HEK293 (cell line): ENCODE measurements at regions not wholly inside any gene's neighbourhood (a gene's known extent, or its start where the extent isn't known, plus 50 kb on each side); places are given as distances from the start of the nearest gene placed in this dataset.

Experiments used
- CTCF ChIA-PET: fragments of 350-600 bp; formaldehyde crosslinking; extraction: SDS; loops from one replicate; lab custom pipeline; 2021; ENCODE audit warnings: antibody characterized with exemption; lab: Yijun Ruan, JAX
- POLR2A ChIA-PET: fragments of 300-600 bp; formaldehyde crosslinking; extraction: SDS; loops from one replicate; lab custom pipeline; 2020; ENCODE audit warnings: antibody characterized with exemption, inconsistent platforms; lab: Yijun Ruan, JAX
- H3K27ac ChIP-seq: fragments of 200-500 bp; sonication (Bioruptor generic); 2 replicates; pipeline ENCODE4 v1.5.1; 2014; ENCODE audit warnings: low read depth, low read length, control low read depth, inconsistent platforms; ENCODE audit errors: extremely low read depth
- H3K36me3 ChIP-seq, 2 experiments: fragments of 200-500 bp in 1 of 2; sonication (Bioruptor generic) in 1 of 2; 1 replicate in 1 of 2; 2 replicates in 1 of 2; pipeline ENCODE4 v1.5.1; 2014 to 2017; ENCODE audit warnings: inconsistent platforms in 2 of 2, low read length in 2 of 2; ENCODE audit not compliant: control insufficient read depth in 2 of 2, insufficient read depth in 1 of 2
- H3K4me1 ChIP-seq: fragments of 200-500 bp; sonication (Bioruptor generic); 2 replicates; pipeline ENCODE4 v1.5.1; 2014; ENCODE audit warnings: mild to moderate bottlenecking, low read length, inconsistent platforms; ENCODE audit not compliant: control insufficient read depth, insufficient read depth
- H3K4me3 ChIP-seq: 2 replicates; pipeline ENCODE4 v1.5.1; 2011; ENCODE audit warnings: low read depth, mild to moderate bottlenecking, control low read depth, low read length, moderate library complexity
- H3K9me3 ChIP-seq: fragments of 200-500 bp; sonication (Bioruptor generic); 2 replicates; pipeline ENCODE4 v1.5.1; 2014; ENCODE audit warnings: low read depth, low read length, inconsistent platforms; ENCODE audit not compliant: control insufficient read depth, insufficient read depth
- AEBP2 ChIP-seq: fragments of 450-650 bp; formaldehyde crosslinking; IDR thresholded peaks from 2 replicates; pipeline ENCODE4 v1.5.1; 2016; ENCODE audit warnings: missing biosample characterization, missing genetic modification characterization, borderline replicate concordance
- ELK4 ChIP-seq: IDR thresholded peaks from 2 replicates; pipeline ENCODE4 v1.6.1; 2011; ENCODE audit warnings: mild to moderate bottlenecking, low read depth, low read length, borderline replicate concordance
- GFI1B ChIP-seq: fragments of 450-650 bp; formaldehyde crosslinking; IDR thresholded peaks from 2 replicates; pipeline ENCODE4 v1.5.1; 2016; ENCODE audit warnings: missing biosample characterization, missing genetic modification characterization
- MEIS1 ChIP-seq: sonication (generic); formaldehyde crosslinking; IDR thresholded peaks from 2 replicates; pipeline ENCODE4 v1.8.1; 2022; ENCODE audit warnings: missing genetic modification reagents, mild to moderate bottlenecking, borderline replicate concordance
- PRDM2 ChIP-seq: fragments of 450-650 bp; formaldehyde crosslinking; IDR thresholded peaks from 2 replicates; pipeline ENCODE4 v1.5.1; 2016; ENCODE audit warnings: missing biosample characterization, missing genetic modification characterization, borderline replicate concordance
- SP2 ChIP-seq: fragments of 450-650 bp; formaldehyde crosslinking; IDR thresholded peaks from 2 replicates; pipeline ENCODE4 v1.5.1; 2016; ENCODE audit warnings: missing biosample characterization, missing genetic modification characterization
- ZBTB49 ChIP-seq: fragments of 450-650 bp; formaldehyde crosslinking; IDR thresholded peaks from 2 replicates; pipeline ENCODE4 v1.5.1; 2016; ENCODE audit warnings: missing biosample characterization, missing genetic modification characterization, low read depth
- ZNF140 ChIP-seq: fragments of 450-650 bp; formaldehyde crosslinking; IDR thresholded peaks from 2 replicates; pipeline ENCODE4 v1.5.1; 2016; ENCODE audit warnings: missing biosample characterization, missing genetic modification characterization
- ZNF221 ChIP-seq: fragments of 450-650 bp; formaldehyde crosslinking; IDR thresholded peaks from 2 replicates; pipeline ENCODE4 v1.5.1; 2017; ENCODE audit warnings: missing biosample characterization, missing genetic modification characterization, borderline replicate concordance
- ZNF23 ChIP-seq: fragments of 450-650 bp; formaldehyde crosslinking; IDR thresholded peaks from 2 replicates; pipeline ENCODE4 v1.5.1; 2016; ENCODE audit warnings: missing biosample characterization, missing genetic modification characterization, borderline replicate concordance
- ZNF266 ChIP-seq: fragments of 450-650 bp; formaldehyde crosslinking; IDR thresholded peaks from 2 replicates; pipeline ENCODE4 v1.5.1; 2016; ENCODE audit warnings: missing biosample characterization, missing genetic modification characterization, low read depth
- ZNF311 ChIP-seq: fragments of 450-650 bp; formaldehyde crosslinking; IDR thresholded peaks from 2 replicates; pipeline ENCODE4 v1.5.1; 2017; ENCODE audit warnings: missing biosample characterization, missing genetic modification characterization, borderline replicate concordance
- ZNF350 ChIP-seq: fragments of 450-650 bp; formaldehyde crosslinking; IDR thresholded peaks from 2 replicates; pipeline ENCODE4 v1.5.0; 2017; ENCODE audit warnings: missing biosample characterization, mild to moderate bottlenecking, missing genetic modification characterization
- ZNF514 ChIP-seq: fragments of 450-650 bp; formaldehyde crosslinking; IDR thresholded peaks from 2 replicates; pipeline ENCODE4 v1.5.1; 2016; ENCODE audit warnings: missing biosample characterization, missing genetic modification characterization
- ZNF560 ChIP-seq: fragments of 450-650 bp; formaldehyde crosslinking; IDR thresholded peaks from 2 replicates; pipeline ENCODE4 v1.5.1; 2017; ENCODE audit warnings: missing biosample characterization, missing genetic modification characterization, borderline replicate concordance
- ZNF623 ChIP-seq: fragments of 450-650 bp; formaldehyde crosslinking; IDR thresholded peaks from 2 replicates; pipeline ENCODE4 v1.5.1; 2016; ENCODE audit warnings: missing biosample characterization, missing genetic modification characterization
- ZNF654 ChIP-seq: fragments of 450-650 bp; formaldehyde crosslinking; IDR thresholded peaks from 2 replicates; pipeline ENCODE4 v1.5.1; 2016; ENCODE audit warnings: low read depth, missing biosample characterization, missing genetic modification characterization
- ZNF704 ChIP-seq: fragments of 450-650 bp; formaldehyde crosslinking; IDR thresholded peaks from 2 replicates; pipeline ENCODE4 v1.5.1; 2016; ENCODE audit warnings: missing biosample characterization, missing genetic modification characterization
- ZNF777 ChIP-seq: fragments of 450-650 bp; formaldehyde crosslinking; IDR thresholded peaks from 2 replicates; pipeline ENCODE4 v1.5.1; 2017; ENCODE audit warnings: missing biosample characterization, missing genetic modification characterization, borderline replicate concordance
- TF ChIP-seq, protein P1 (sequence below): fragments of 450-650 bp; formaldehyde crosslinking; IDR thresholded peaks from 2 replicates; pipeline ENCODE4; 2016; ENCODE audit warnings: missing biosample characterization, missing genetic modification characterization

DNA sequence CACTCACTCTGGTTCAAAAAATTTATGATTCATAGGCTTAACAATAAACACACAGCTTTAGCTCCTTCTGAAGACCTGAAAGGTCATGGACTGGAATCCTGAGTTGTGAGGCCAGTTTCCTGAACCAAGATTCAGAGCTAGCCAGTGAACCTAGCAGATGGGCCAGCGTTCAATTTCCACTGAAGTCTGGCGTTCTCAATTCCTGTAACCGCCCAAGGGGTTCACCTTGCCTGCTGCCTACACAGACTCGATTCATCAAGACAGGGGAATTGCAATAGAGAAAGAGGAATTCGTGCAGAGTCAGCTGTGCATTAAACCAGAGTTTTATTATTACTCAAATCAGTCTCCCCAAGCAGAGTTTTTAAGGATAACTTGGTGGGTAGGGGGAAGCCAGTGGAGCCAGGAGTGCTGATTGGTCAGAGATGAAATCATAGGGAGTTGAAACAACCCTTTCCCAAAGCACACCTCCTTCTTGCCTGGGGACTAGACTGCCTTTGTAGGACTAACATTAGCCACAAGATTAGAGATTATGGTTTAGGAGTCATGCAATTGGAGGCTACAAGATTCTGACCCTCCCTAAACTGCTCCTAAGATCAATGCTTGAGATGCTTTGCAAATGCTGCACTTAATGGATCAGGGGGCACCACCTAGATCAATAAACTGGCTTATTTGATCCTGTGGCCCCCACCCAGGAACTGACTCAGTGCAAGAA, 117.5 kb upstream of the SHB start (continued):
- TF ChIP-seq AEBP2 (tag by site-specific recombination) (no peak), ZNF350 (tag by site-specific recombination) (no peak), ZNF654 (tag by site-specific recombination) (no peak), ZNF623 (tag by site-specific recombination) (no peak)

DNA sequence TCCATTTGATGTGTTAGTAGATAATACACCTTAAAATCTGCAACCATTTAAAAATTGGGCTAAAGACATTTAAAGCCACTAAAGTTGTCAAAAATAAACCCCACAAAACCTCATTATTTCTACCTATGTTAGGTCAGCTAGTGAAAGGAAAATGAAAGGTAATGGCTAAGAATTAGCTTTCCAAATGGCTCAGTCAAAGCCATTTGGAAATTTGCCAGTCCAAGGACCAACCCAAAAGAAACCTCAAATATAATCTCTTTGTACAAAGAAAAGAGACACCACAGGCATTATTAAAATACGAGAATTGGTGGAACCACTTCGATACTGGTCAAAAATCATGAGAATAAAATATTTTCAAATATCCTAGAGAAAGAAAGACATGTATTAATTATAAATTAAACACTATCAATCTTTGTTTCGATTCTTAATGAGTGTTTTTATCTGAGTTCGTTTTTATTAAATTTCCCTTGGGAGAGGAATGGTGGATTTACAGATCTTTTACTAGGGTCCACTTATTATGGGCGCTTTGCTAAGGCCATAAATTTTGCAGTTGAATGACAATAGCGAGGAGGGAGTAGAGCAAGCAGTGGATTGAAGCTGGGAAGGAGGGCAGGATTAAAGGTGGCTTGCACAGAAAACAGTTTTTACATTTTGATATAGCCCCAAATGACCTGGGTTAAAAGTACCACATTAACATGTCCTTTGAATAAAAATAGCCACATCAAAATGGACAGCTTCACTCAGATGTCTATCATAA, 116.8 kb upstream of the SHB start:
- ChIA-PET CTCF (interaction anchor here (0.6 to 2.1 kb wide), 2 partner anchors 25 to 39 kb away, joined by 3 to 10 read pairs; no protein-coding TSS in a partner anchor), POLR2A (no interaction called here)
- Histone ChIP-seq H3K9me3 (no peaks in the 10 kb centered on the region), H3K4me3 (no peak overlapping the region), H3K36me3 (no peaks in the 10 kb centered on the region), H3K27ac (no peak overlapping the region), H3K4me1 (peaks cover 5% of the 10 kb centered on the region; the same call in 1 of the 2 replicates)
- no peak for TF ChIP-seq SP2 (tag by site-specific recombination)
- TF ChIP-seq ZNF777, result no peak
- no peak for TF ChIP-seq PRDM2 (tag by site-specific recombination)
- TF ChIP-seq ZNF704, result no peak
- TF ChIP-seq ELK4, result no peak
- TF ChIP-seq ZNF23 (tag by site-specific recombination), result no peak
- TF ChIP-seq MEIS1 (CRISPR knock-in tag), result no peak
- no peak for TF ChIP-seq GFI1B (tag by site-specific recombination)
- no peak for TF ChIP-seq ZNF560
- no peak for TF ChIP-seq ZNF311
- TF ChIP-seq ZNF266 (tag by site-specific recombination), result no peak
- TF ChIP-seq, protein P1, sequence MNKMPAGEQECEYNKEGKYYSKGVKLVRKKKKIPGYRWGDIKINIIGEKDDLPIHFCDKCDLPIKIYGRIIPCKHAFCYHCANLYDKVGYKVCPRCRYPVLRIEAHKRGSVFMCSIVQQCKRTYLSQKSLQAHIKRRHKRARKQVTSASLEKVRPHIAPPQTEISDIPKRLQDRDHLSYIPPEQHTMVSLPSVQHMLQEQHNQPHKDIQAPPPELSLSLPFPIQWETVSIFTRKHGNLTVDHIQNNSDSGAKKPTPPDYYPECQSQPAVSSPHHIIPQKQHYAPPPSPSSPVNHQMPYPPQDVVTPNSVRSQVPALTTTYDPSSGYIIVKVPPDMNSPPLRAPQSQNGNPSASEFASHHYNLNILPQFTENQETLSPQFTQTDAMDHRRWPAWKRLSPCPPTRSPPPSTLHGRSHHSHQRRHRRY (tag by site-specific recombination), result no peak
- no peak for TF ChIP-seq ZNF221 (tag by site-specific recombination)
- TF ChIP-seq ZNF514 (tag by site-specific recombination), result no peak
- no peak for TF ChIP-seq ZBTB49 (tag by site-specific recombination)
- TF ChIP-seq ZNF140, result no peak
